ENCODE measurements at regions not wholly inside any gene's neighbourhood (a gene's known extent, or its start where the extent isn't known, plus 50 kb on each side); places are given as distances from the start of the nearest gene placed in this dataset.

DNA sequence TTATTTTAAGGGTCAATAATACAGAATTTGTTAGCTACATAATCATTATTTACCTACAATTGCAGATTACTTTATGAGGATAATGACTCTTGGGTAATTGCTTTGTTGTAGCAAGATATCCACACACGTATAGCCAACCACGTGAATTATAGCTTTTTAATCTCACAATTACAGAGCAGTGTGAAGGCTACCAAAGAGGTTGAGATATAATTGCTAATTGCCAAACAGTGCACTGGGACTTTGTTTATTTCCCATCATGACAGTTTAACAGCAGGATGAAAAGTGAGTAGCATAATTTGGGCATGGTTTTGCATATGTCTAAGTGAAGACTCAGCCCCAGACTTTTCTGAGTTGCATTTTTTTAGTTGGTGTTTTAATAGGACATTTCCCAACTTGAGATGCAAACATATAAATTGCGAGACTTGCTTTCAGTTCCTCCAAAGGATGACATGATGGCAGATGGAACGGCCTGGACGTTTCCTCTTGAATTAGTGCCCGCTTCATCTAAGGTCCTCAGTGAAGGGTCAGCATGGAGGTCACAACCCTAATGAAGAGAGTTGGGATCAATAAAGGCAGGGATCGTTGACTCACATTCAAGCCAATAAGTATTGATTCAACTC is 180.7 kb upstream of the GPR26 start:
- POLR2A ChIA-PET, result no interaction called here
- CTCF ChIA-PET, result no interaction called here
- no peak for DNase-seq (ENCODE audit: extremely low spot score)
- no peak for TF ChIP-seq LEF1 (IDR thresholded peaks at IDR 0.05; ENCODE audit: borderline replicate concordance)
- no peak for TF ChIP-seq ARNT (IDR thresholded peaks at IDR 0.05)
- TF ChIP-seq SUZ12 (IDR thresholded peaks at IDR 0.05), result no peak
- no peak for TF ChIP-seq ELF4 (IDR thresholded peaks at IDR 0.05)
- TF ChIP-seq ZNF384 (IDR thresholded peaks at IDR 0.05), result no peak
- TF ChIP-seq, protein P1, sequence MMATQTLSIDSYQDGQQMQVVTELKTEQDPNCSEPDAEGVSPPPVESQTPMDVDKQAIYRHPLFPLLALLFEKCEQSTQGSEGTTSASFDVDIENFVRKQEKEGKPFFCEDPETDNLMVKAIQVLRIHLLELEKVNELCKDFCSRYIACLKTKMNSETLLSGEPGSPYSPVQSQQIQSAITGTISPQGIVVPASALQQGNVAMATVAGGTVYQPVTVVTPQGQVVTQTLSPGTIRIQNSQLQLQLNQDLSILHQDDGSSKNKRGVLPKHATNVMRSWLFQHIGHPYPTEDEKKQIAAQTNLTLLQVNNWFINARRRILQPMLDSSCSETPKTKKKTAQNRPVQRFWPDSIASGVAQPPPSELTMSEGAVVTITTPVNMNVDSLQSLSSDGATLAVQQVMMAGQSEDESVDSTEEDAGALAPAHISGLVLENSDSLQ (IDR thresholded peaks at IDR 0.05), result no peak
- no peak for TF ChIP-seq TARDBP (IDR thresholded peaks at IDR 0.05)

DNA sequence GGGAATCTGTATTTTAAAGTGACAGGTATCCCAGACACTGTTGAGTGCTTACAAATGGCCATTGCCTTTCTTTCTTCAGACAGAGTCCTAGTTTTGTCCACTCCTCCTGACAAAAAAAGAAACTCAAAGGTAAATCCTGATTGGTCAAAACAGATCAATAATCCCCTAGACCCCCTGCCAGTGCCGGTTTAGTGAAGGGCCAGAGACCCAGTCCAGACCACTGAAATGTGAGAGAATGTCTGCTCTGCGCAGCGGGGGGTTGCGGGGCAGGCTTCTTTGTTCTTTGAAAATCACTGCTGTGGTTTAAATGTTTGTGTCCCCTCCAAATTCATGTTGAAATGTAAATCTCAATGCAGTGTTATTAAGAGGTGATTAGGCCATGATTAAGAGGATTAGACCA is 177.7 kb upstream of the GPR26 start:
- POLR2A ChIA-PET, result no interaction called here
- CTCF ChIA-PET, result no interaction called here
- TF ChIP-seq FOXK2 (IDR thresholded peaks at IDR 0.05) (no peak), CTBP1 (IDR thresholded peaks at IDR 0.05; ENCODE audit: borderline replicate concordance) (no peak), NFRKB (IDR thresholded peaks at IDR 0.05) (no peak), SUZ12 (IDR thresholded peaks at IDR 0.05) (no peak), TARDBP (IDR thresholded peaks at IDR 0.05) (no peak)
- no peak for DNase-seq (ENCODE audit: extremely low spot score)

DNA sequence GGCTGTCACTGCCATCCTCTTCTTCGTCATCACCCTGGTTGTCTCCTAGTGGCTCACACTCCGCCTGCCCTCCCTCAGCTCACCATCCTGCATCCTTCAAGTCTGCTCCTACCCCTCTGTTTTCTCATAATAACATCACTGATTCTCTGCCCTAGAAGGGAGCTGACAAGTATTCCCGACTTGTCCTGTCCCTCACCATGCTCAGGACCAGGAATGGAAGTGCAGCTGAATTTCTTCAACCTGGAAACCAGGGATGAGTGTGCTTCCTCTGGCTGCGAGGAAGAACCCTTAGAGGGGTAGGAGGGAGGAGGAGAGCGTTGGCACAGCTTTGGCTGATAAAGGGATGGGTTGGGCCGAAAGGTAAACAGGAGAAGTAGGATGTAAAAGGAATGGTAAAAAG is 174.8 kb upstream of the GPR26 start:
- ChIA-PET POLR2A (no interaction called here), CTCF (no interaction called here)
- no peak for DNase-seq (ENCODE audit: extremely low spot score)
- TF ChIP-seq SUZ12 (IDR thresholded peaks at IDR 0.05) (no peak), NFRKB (IDR thresholded peaks at IDR 0.05) (no peak)

DNA sequence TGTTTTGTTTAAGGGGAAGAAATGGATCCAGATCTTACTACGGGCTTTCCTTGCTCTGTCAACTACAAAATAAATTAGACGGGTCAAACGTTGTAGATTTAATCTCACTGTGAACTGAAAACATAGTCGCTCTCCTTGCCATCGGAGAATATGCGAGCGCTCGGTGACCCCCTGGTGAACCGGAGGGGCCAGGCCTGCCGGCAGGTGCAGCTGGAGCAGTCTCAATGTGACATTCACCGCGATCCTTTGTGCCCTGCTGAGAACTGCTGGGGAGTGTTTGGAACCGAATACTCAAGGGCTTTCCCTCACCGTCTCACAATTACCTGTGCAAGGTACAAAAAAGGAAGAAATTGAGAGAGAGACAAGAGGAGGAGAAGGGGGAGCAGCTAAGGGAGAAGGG is 174.1 kb upstream of the GPR26 start:
- TF ChIP-seq HDGF (IDR thresholded peaks at IDR 0.05; ENCODE audit: borderline replicate concordance), result no peak
- no peak for TF ChIP-seq L3MBTL2 (conservative IDR thresholded peaks at IDR 0.05)
- no peak for TF ChIP-seq SUZ12 (IDR thresholded peaks at IDR 0.05)
- TF ChIP-seq ELF4 (IDR thresholded peaks at IDR 0.05), result no peak
- no peak for TF ChIP-seq LEF1 (IDR thresholded peaks at IDR 0.05; ENCODE audit: borderline replicate concordance)
- no peak for TF ChIP-seq NFRKB (IDR thresholded peaks at IDR 0.05)
- TF ChIP-seq, protein P1 (IDR thresholded peaks at IDR 0.05), result no peak
- no peak for TF ChIP-seq FOXA1 (IDR thresholded peaks at IDR 0.05)
- no peak for TF ChIP-seq ZNF384 (IDR thresholded peaks at IDR 0.05)
- TF ChIP-seq BHLHE40 (IDR thresholded peaks at IDR 0.05; ENCODE audit: borderline replicate concordance), result no peak
- no peak for TF ChIP-seq SP1 (IDR thresholded peaks at IDR 0.05)
- TF ChIP-seq FOXM1 (IDR thresholded peaks at IDR 0.05; ENCODE audit: borderline replicate concordance), result no peak
- CTCF ChIA-PET, result no interaction called here
- DNase-seq (ENCODE audit: extremely low spot score), result no peak
- POLR2A ChIA-PET, result no interaction called here

DNA sequence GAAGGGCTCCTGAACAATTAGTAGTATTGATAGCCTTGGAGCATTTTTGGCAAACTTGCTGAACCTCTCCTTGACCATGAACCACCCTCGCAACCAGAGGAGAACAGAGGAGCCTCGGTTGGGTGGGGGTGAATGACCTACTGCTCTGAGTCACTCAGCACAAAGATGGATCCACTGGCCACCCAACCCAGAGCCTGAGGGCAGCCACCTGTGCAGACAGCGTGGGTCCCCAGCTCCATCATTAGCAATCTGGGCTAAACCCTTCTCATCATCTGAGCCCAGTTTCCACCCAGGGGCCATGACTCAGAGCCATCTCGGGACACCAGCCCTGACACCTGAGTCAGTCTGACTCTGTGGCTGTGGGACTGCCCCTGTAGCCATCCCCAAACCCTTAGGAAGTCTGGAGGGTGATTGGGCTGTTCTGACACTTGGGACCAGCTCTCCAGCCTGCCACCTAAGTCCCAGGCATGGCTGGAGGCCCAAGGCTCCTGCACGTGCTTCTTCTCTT is 171.8 kb upstream of the GPR26 start:
- POLR2A ChIA-PET, result no interaction called here
- CTCF ChIA-PET, result no interaction called here

DNA sequence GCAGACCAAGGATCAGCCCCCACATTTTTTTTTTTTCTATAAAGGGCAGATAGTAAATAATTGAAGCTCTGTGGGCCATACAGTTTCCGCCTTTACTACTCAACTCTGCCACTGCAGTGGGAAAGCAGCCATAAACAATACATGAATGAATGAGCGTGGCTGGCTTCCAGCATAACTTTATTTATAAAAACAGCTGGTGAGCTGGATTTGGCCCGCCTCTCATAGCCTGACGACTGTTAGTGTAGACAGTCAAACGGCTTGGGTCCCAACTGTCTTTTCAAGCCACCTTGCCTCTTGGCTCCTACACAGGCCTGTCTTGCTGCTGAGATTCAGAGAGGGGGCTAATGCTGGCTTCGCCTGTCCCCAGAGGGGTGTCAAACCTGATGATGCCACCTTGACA is 169.8 kb upstream of the GPR26 start:
- DNase-seq (ENCODE audit: extremely low spot score), result no peak
- TF ChIP-seq LEF1 (IDR thresholded peaks at IDR 0.05; ENCODE audit: borderline replicate concordance), result no peak
- no peak for TF ChIP-seq NFRKB (IDR thresholded peaks at IDR 0.05)
- no peak for TF ChIP-seq TARDBP (IDR thresholded peaks at IDR 0.05)
- TF ChIP-seq SUZ12 (IDR thresholded peaks at IDR 0.05), result no peak
- no peak for TF ChIP-seq FOXA1 (IDR thresholded peaks at IDR 0.05)
- TF ChIP-seq FOXK2 (IDR thresholded peaks at IDR 0.05), result no peak
- no peak for TF ChIP-seq ELF4 (IDR thresholded peaks at IDR 0.05)
- no peak for TF ChIP-seq L3MBTL2 (conservative IDR thresholded peaks at IDR 0.05)
- no peak for TF ChIP-seq ARNT (IDR thresholded peaks at IDR 0.05)
- TF ChIP-seq ZNF384 (IDR thresholded peaks at IDR 0.05), result no peak
- no peak for TF ChIP-seq HDGF (IDR thresholded peaks at IDR 0.05; ENCODE audit: borderline replicate concordance)
- TF ChIP-seq BHLHE40 (IDR thresholded peaks at IDR 0.05; ENCODE audit: borderline replicate concordance), result no peak
- TF ChIP-seq CTBP1 (IDR thresholded peaks at IDR 0.05; ENCODE audit: borderline replicate concordance), result no peak
- TF ChIP-seq SP1 (IDR thresholded peaks at IDR 0.05), result no peak
- TF ChIP-seq, protein P1 (IDR thresholded peaks at IDR 0.05), result no peak
- TF ChIP-seq FOXM1 (IDR thresholded peaks at IDR 0.05; ENCODE audit: borderline replicate concordance), result no peak
- ChIA-PET CTCF (no interaction called here), POLR2A (no interaction called here)

More for the DNA sequence above, 171.8 kb upstream of the GPR26 start:
- DNase-seq (ENCODE audit: extremely low spot score), result no peak
- TF ChIP-seq SUZ12 (IDR thresholded peaks at IDR 0.05), result no peak
- no peak for TF ChIP-seq CTBP1 (IDR thresholded peaks at IDR 0.05; ENCODE audit: borderline replicate concordance)
- TF ChIP-seq TARDBP (IDR thresholded peaks at IDR 0.05), result no peak
- TF ChIP-seq ELF4 (IDR thresholded peaks at IDR 0.05), result no peak
- no peak for TF ChIP-seq BHLHE40 (IDR thresholded peaks at IDR 0.05; ENCODE audit: borderline replicate concordance)
- TF ChIP-seq, protein P1 (IDR thresholded peaks at IDR 0.05), result no peak
- no peak for TF ChIP-seq L3MBTL2 (conservative IDR thresholded peaks at IDR 0.05)
- TF ChIP-seq LEF1 (IDR thresholded peaks at IDR 0.05; ENCODE audit: borderline replicate concordance), result no peak
- TF ChIP-seq FOXM1 (IDR thresholded peaks at IDR 0.05; ENCODE audit: borderline replicate concordance), result no peak
- no peak for TF ChIP-seq FOXK2 (IDR thresholded peaks at IDR 0.05)
- no peak for TF ChIP-seq ZNF384 (IDR thresholded peaks at IDR 0.05)
- TF ChIP-seq SP1 (IDR thresholded peaks at IDR 0.05), result no peak
- TF ChIP-seq NFRKB (IDR thresholded peaks at IDR 0.05), result no peak

Measured in HEK293T (cell line).